ENCODE measurements at regions not wholly inside any gene's neighbourhood (a gene's known extent, or its start where the extent isn't known, plus 50 kb on each side); places are given as distances from the start of the nearest gene placed in this dataset.
"Not testable (repeated sequence)": the region's sequence is repeated elsewhere in the genome, so short reads cannot be mapped to it uniquely, and the experiment has no call there.

DNA sequence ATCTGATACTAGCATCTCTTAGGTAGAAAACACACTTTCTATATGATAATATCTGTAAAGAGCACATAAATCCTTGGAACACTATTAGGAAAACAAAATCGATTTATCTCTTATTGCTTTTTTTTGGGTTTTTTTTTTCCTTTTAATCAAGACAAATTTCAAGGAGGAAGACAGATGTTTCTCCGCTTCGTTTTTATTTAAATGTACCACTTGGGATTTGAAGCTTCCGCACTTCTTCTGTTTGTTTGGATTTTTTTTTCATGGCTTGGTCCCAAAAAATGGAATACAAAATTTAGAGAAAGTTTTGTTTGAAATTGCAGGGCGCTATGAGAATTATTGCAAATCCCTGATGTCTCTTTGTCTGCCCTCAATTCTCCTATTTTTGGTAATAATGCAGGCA is 51.7 kb upstream of the NBPF19 start:
- TF ChIP-seq POLR2AphosphoS5 (IDR thresholded peaks at IDR 0.05; ENCODE audit: low read depth, low read length), result not testable (repeated sequence)
- TF ChIP-seq, protein P1, sequence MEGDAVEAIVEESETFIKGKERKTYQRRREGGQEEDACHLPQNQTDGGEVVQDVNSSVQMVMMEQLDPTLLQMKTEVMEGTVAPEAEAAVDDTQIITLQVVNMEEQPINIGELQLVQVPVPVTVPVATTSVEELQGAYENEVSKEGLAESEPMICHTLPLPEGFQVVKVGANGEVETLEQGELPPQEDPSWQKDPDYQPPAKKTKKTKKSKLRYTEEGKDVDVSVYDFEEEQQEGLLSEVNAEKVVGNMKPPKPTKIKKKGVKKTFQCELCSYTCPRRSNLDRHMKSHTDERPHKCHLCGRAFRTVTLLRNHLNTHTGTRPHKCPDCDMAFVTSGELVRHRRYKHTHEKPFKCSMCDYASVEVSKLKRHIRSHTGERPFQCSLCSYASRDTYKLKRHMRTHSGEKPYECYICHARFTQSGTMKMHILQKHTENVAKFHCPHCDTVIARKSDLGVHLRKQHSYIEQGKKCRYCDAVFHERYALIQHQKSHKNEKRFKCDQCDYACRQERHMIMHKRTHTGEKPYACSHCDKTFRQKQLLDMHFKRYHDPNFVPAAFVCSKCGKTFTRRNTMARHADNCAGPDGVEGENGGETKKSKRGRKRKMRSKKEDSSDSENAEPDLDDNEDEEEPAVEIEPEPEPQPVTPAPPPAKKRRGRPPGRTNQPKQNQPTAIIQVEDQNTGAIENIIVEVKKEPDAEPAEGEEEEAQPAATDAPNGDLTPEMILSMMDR (IDR thresholded peaks at IDR 0.05), result not testable (repeated sequence)
- TF ChIP-seq, protein P2, sequence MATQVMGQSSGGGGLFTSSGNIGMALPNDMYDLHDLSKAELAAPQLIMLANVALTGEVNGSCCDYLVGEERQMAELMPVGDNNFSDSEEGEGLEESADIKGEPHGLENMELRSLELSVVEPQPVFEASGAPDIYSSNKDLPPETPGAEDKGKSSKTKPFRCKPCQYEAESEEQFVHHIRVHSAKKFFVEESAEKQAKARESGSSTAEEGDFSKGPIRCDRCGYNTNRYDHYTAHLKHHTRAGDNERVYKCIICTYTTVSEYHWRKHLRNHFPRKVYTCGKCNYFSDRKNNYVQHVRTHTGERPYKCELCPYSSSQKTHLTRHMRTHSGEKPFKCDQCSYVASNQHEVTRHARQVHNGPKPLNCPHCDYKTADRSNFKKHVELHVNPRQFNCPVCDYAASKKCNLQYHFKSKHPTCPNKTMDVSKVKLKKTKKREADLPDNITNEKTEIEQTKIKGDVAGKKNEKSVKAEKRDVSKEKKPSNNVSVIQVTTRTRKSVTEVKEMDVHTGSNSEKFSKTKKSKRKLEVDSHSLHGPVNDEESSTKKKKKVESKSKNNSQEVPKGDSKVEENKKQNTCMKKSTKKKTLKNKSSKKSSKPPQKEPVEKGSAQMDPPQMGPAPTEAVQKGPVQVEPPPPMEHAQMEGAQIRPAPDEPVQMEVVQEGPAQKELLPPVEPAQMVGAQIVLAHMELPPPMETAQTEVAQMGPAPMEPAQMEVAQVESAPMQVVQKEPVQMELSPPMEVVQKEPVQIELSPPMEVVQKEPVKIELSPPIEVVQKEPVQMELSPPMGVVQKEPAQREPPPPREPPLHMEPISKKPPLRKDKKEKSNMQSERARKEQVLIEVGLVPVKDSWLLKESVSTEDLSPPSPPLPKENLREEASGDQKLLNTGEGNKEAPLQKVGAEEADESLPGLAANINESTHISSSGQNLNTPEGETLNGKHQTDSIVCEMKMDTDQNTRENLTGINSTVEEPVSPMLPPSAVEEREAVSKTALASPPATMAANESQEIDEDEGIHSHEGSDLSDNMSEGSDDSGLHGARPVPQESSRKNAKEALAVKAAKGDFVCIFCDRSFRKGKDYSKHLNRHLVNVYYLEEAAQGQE (IDR thresholded peaks at IDR 0.05; ENCODE audit: insufficient read depth in 1 of 2, low read depth in 2 of 2, low read length in 1 of 2), result not testable (repeated sequence)
